Erythroblast (primary cell): ENCODE measurements at regions not wholly inside any gene's neighbourhood (a gene's known extent, or its start where the extent isn't known, plus 50 kb on each side); places are given as distances from the start of the nearest gene placed in this dataset.

ENCODE experiments used
- GATA1 ChIP-seq: IDR thresholded peaks from 2 replicates; pipeline ENCODE4 v1.6.1; 2011; ENCODE audit warnings: low read depth, mild to moderate bottlenecking, control low read depth, low read length, moderate library complexity
- POLR2A ChIP-seq: IDR thresholded peaks from 2 replicates; pipeline ENCODE4 v1.6.1; 2011; ENCODE audit warnings: mild to moderate bottlenecking, low read length

GRCh38 chr5:33310451-33310850, 130.3 kb upstream of the TARS1 start:
- TF ChIP-seq POLR2A = no peak
- TF ChIP-seq GATA1 = no peak
